IMR-90 (cell line): ENCODE measurements at regions not wholly inside any gene's neighbourhood (a gene's known extent, or its start where the extent isn't known, plus 50 kb on each side); places are given as distances from the start of the nearest gene placed in this dataset.

ENCODE experiments used
- BHLHE40 ChIP-seq: fragments of 150-350 bp; IDR thresholded peaks from 2 replicates; pipeline ENCODE4 v1.6.1; 2016; ENCODE audit warnings: mild to moderate bottlenecking, low read depth, low read length
- CEBPB ChIP-seq: IDR thresholded peaks from 2 replicates; pipeline ENCODE4 v1.6.1; 2012; ENCODE audit warnings: low read depth, low read length, improper control_type of control experiment
- CTCF ChIP-seq: conservative IDR thresholded peaks from 2 replicates; pipeline ENCODE4 v1.5.1; 2012; ENCODE audit warnings: mild to moderate bottlenecking, low read depth, low read length, improper control_type of control experiment
- FOS ChIP-seq: fragments of 150-350 bp; IDR thresholded peaks from 2 replicates; pipeline ENCODE4 v1.6.1; 2016; ENCODE audit warnings: low read depth, low read length
- MAFK ChIP-seq: IDR thresholded peaks from 2 replicates; pipeline ENCODE4 v1.6.1; 2012; ENCODE audit warnings: low read depth, low read length, improper control_type of control experiment
- POLR2A ChIP-seq: IDR thresholded peaks from 2 replicates; pipeline ENCODE4 v1.6.1; 2012; ENCODE audit warnings: mild to moderate bottlenecking, low read depth, low read length
- RAD21 ChIP-seq: IDR thresholded peaks from 2 replicates; pipeline ENCODE4 v1.6.1; 2012; ENCODE audit warnings: low read length, improper control_type of control experiment
- RFX5 ChIP-seq: IDR thresholded peaks from 2 replicates; pipeline ENCODE4 v1.8.0; 2012; ENCODE audit warnings: low read depth, mild to moderate bottlenecking, low read length, moderate library complexity
- SMC3 ChIP-seq: fragments of 150-350 bp; IDR thresholded peaks from 2 replicates; pipeline ENCODE4 v1.6.1; 2016; ENCODE audit warnings: low read depth, mild to moderate bottlenecking, antibody characterized with exemption, low read length, moderate library complexity
- TF ChIP-seq, protein P1 (sequence below): fragments of 150-350 bp; IDR thresholded peaks from 2 replicates; pipeline ENCODE4 v1.6.1; 2017; ENCODE audit warnings: mild to moderate bottlenecking, antibody characterized with exemption, low read length, low read depth

GRCh38 chr10:31120961-31121685 lies 89.5 kb upstream of the ZNF438 start:
- no peak for TF ChIP-seq CTCF
- TF ChIP-seq POLR2A = no peak
- no peak for TF ChIP-seq SMC3
- no peak for TF ChIP-seq FOS
- TF ChIP-seq MAFK = no peak
- TF ChIP-seq, protein P1, sequence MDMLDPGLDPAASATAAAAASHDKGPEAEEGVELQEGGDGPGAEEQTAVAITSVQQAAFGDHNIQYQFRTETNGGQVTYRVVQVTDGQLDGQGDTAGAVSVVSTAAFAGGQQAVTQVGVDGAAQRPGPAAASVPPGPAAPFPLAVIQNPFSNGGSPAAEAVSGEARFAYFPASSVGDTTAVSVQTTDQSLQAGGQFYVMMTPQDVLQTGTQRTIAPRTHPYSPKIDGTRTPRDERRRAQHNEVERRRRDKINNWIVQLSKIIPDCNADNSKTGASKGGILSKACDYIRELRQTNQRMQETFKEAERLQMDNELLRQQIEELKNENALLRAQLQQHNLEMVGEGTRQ = no peak
- TF ChIP-seq RAD21 = no peak
- no peak for TF ChIP-seq CEBPB
- no peak for TF ChIP-seq BHLHE40
- no peak for TF ChIP-seq RFX5
